Omental fat pad (tissue), 3 donors: ENCODE measurements at regions not wholly inside any gene's neighbourhood (a gene's known extent, or its start where the extent isn't known, plus 50 kb on each side); places are given as distances from the start of the nearest gene placed in this dataset.

ENCODE experiments used
- ATAC-seq: fragments of 150-250 bp; one replicate; pipeline ENCODE4 v1.9.1; 2016; ENCODE audit warnings: mild to moderate bottlenecking, moderate library complexity; ENCODE audit not compliant: low FRiP score
- DNase-seq: peaks from one replicate; pipeline ENCODE4 v3.0.0-alpha.2; 2019; ENCODE audit warnings: low spot score
- CTCF ChIP-seq, 3 donors: fragments of 450-650 bp; IDR thresholded peaks; one replicate each; pipeline ENCODE4 v1.5.1; 2016 to 2017; ENCODE audit warnings: antibody characterized with exemption in 3 of 3, mild to moderate bottlenecking in 3 of 3, moderate library complexity in 2 of 3

- no peak for TF ChIP-seq CTCF (IDR thresholded peaks at IDR 0.05)
- DNase-seq (no peak), ATAC-seq (no peak)
These were observed 652.8 kb upstream of the NR3C2 start for GRCh38 chr4:149095001-149095400.

- no peak for ATAC-seq
- no peak for DNase-seq
- no peak for TF ChIP-seq CTCF (IDR thresholded peaks at IDR 0.05)
These were observed 641.9 kb upstream of the NR3C2 start for GRCh38 chr4:149084144-149084543.

DNA sequence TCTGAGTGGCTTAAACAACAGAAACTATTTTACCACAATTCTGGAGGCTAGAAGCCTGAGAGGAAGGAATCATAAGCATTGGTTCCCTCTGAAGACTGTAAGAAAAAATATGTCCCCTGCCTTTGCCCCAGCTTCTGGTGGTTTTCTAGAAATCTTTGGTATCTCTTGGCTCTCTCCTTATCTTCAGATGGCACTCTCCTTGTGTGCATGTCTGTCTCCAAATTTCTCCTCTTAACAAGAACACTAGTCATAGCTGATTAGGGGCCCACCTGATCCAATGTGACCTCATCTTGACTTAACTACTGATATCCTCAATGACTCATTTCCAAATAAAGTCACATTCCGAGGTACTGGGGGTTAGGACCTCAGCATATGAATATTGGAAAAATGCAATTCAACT is 635.0 kb upstream of the NR3C2 start:
- no peak for DNase-seq
- TF ChIP-seq CTCF (IDR thresholded peaks at IDR 0.05): no peak
- ATAC-seq: no peak

DNA sequence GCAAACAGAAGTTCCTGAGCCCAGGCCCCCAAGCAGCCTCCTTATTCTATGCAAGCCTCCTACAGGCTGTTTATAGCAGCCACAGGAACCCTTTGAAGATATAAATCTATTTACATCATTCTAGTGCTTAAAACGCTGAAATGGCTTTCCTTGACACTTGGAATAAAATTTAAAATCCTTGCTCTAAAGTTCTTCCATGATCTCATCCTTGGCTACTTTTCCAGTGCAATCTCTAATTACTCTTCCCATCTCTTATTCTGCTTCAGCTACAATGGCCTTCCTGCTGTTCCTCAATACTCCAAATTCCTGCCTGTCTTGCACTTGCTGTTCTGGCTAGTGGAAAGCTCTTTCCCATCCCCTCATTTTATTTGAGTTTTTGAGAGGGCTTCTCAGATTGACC is 634.2 kb upstream of the NR3C2 start:
- no peak for TF ChIP-seq CTCF (IDR thresholded peaks at IDR 0.05)
- DNase-seq (no peak), ATAC-seq (no peak)

GRCh38 chr4:149072384-149072783 is 630.2 kb upstream of the NR3C2 start:
- ATAC-seq: no peak
- no peak for DNase-seq
- no peak for TF ChIP-seq CTCF (IDR thresholded peaks at IDR 0.05)

DNA sequence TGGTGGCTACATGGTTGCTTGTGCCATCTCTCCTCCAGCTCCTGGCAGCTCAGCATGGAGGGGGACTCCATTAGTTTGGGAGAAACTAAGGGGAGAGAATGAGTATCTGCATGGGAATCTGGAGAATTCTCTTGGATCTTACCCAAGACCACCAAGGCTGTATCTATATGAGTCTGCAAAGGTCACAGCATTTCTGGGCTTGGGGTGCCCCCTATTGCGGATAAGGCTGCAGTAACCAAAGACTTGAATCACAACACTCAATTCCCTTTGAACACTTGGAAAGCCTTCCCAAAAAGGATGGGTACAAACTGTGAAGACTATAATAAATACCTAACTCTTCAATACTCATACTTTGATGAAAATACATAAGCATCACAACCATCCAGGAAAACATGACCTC is 623.5 kb upstream of the NR3C2 start:
- TF ChIP-seq CTCF (IDR thresholded peaks at IDR 0.05): no peak
- ATAC-seq: no peak
- no peak for DNase-seq

GRCh38 chr4:149062997-149063396 is 620.8 kb upstream of the NR3C2 start:
- DNase-seq (no peak), ATAC-seq (no peak)
- TF ChIP-seq CTCF (IDR thresholded peaks at IDR 0.05): no peak
